ENCODE measurements at regions not wholly inside any gene's neighbourhood (a gene's known extent, or its start where the extent isn't known, plus 50 kb on each side); places are given as distances from the start of the nearest gene placed in this dataset.

DNA sequence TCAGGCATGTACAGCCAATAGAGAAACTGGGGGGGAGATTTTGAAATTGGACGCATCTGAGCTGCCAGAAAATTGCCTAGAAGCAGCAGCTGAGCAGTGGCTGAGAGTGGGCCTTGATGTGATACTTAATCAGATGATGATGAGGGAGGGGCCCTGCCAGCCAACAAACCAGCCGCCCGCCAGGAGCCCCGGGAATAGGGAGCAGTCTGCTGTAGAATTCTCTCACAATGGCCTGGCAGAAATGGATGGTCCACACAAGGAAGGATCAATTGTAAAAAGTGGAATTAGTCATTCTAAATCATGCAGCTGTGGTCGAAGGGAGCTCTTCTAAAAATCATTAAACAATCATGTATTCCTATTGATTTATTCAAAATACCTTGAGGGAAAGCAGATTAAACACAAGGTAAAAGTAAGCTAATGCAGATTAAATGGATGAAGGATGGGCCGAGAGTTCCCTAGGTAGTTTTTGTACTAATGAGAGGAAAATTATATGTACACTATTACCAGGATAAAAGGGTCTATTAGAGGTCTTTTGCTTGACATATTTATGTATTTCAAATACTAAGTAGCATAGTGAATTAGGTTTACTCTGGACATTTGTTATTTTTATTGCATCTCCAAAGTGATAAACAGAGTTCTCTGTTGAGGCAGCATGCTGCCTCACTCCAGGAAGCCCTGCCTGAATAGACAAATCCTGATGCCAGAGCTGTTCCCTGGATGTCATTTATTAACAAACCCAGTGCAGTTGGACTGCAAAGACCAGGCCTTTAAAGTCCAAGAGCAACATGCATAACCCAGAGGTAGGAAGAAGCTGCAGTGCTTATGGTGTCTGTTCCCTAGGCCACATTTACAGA, 91.3 kb downstream of the NKX6-1 start:
- no peaks in the 10 kb centered on the region for H3K36me3 ChIP-seq (ENCODE audit: control insufficient read depth, insufficient read depth, low read length)
- no peaks in the 10 kb centered on the region for H3K9me3 ChIP-seq (ENCODE audit: control insufficient read depth, insufficient read depth, low read length)
- no peak overlapping the region for H3K9ac ChIP-seq (ENCODE audit: low read depth, low read length)
- no peaks in the 10 kb centered on the region for H3K27me3 ChIP-seq (ENCODE audit: control insufficient read depth, insufficient read depth, low read length)
- H3K4me3 ChIP-seq (ENCODE audit: low read depth, low read length) = no peak overlapping the region
- no peaks in the 10 kb centered on the region for H3K4me1 ChIP-seq (ENCODE audit: control insufficient read depth, insufficient read depth, low read length)

DNA sequence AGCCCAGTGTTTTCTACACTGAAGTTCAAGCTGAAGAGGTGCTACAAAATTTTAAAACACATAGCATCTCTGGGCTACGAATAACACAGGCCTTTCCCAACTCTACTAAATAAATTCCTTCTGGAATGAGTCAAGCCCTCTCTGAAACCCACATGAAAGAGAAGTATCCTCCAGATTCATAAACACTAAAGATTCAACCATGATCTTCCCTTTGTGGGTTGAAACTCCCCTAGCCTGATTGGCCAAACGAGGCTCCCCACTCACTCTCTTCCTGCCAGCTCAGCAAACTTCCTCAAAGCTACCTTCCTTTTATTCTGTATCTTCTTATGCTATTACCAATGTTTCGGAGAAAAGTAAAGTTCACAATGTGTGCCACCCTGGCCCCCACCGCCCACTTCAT, 95.4 kb downstream of the NKX6-1 start:
- Histone ChIP-seq H3K4me3 (ENCODE audit: low read depth, low read length) (no peak overlapping the region), H3K36me3 (ENCODE audit: control insufficient read depth, insufficient read depth, low read length) (no peaks in the 10 kb centered on the region), H3K4me1 (ENCODE audit: control insufficient read depth, insufficient read depth, low read length) (no peaks in the 10 kb centered on the region), H3K9ac (ENCODE audit: low read depth, low read length) (no peak overlapping the region), H3K27me3 (ENCODE audit: control insufficient read depth, insufficient read depth, low read length) (no peaks in the 10 kb centered on the region), H3K9me3 (ENCODE audit: control insufficient read depth, insufficient read depth, low read length) (no peaks in the 10 kb centered on the region)

DNA sequence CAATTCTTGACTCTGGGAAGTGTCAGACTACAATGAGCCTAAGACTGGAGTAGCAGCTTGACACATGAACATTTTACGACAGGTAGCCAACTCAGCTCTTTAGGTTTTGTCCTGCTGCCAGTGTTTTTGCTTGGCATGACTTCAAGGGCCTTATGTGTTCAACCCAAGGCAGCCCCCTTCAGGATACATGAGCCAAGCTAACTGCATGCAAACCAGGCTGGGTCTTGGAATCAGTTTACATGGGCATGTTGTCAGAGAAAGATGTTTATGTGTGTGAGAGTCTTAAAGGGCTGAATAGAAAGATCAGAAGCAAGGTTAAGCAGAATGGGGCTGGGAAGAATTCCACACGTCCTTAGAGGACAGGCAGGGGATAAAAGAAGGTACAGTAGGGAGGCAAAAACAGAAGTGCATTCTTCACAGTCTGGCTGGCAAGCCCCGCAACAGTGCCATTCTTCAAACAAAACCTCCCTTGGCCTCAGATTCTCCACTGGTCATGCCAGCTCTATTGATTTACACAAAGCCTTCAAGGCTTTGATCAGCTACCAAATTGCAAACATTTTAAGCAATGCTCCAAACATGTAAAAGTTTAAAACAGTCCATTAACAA, 97.3 kb downstream of the NKX6-1 start:
- Histone ChIP-seq H3K4me1 (ENCODE audit: control insufficient read depth, insufficient read depth, low read length) (no peaks in the 10 kb centered on the region), H3K36me3 (ENCODE audit: control insufficient read depth, insufficient read depth, low read length) (no peaks in the 10 kb centered on the region)

DNA sequence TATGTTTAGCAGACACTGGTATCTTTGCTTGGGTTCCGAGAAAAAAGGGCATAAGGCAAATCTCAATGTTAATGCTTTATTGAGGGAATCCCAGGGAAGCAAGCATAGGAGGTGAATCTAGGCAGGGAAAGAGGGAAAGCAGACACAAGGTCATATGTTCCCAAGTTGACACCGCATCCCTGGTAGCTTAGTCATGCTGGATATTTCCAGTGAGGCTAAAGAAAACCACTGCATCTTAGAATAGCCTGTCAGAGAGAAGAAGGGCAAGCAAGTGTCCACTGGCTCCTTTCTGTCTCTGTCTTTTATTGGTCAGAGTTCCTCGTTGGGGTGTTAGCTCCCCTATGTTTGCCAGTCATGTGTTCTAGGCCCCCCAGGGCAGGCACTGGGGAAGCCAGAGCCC, 104.7 kb downstream of the NKX6-1 start:
- H3K9me3 ChIP-seq (ENCODE audit: control insufficient read depth, insufficient read depth, low read length) = no peaks in the 10 kb centered on the region
- H3K36me3 ChIP-seq (ENCODE audit: control insufficient read depth, insufficient read depth, low read length) = no peaks in the 10 kb centered on the region
- no peak overlapping the region for H3K4me3 ChIP-seq (ENCODE audit: low read depth, low read length)
- H3K9ac ChIP-seq (ENCODE audit: low read depth, low read length) = no peak overlapping the region
- no peaks in the 10 kb centered on the region for H3K27me3 ChIP-seq (ENCODE audit: control insufficient read depth, insufficient read depth, low read length)
- H3K4me1 ChIP-seq (ENCODE audit: control insufficient read depth, insufficient read depth, low read length) = no peaks in the 10 kb centered on the region

More for the DNA sequence above, 97.3 kb downstream of the NKX6-1 start:
- Histone ChIP-seq H3K4me3 (ENCODE audit: low read depth, low read length) (no peak overlapping the region), H3K27me3 (ENCODE audit: control insufficient read depth, insufficient read depth, low read length) (no peaks in the 10 kb centered on the region), H3K9me3 (ENCODE audit: control insufficient read depth, insufficient read depth, low read length) (no peaks in the 10 kb centered on the region), H3K9ac (ENCODE audit: low read depth, low read length) (no peak overlapping the region)

DNA sequence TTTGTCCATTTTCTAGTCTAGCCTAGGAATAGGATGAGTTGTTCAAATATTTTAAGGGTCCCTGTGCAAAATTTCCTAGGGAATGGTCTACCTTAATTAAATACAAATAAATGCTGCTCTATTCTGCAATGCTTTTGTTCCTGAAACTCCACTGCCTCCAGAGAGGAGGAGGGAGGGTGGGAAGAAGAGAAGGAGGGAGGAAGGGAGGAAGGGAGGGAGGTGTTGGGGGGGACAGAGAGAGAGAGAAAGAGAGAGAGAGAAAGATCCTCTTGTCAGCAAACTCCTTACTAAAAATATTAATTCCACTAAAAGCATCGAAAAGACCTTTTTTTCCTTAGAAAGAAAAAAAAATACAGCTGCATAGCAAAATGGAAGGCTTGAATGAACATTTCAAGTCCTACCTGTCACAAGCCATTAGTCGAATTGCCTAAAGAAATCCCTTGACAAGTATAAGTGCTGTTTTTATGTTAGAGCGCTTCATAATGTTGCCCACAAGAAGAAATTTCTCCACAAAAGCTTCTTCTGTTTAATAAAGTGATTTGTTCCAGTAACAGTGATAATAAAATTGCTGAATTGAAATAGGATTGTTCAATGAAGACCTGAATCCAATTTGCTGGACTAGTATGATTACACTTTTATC, 106.0 kb downstream of the NKX6-1 start:
- H3K9ac ChIP-seq (ENCODE audit: low read depth, low read length) = no peak overlapping the region
- H3K9me3 ChIP-seq (ENCODE audit: control insufficient read depth, insufficient read depth, low read length) = no peaks in the 10 kb centered on the region
- no peaks in the 10 kb centered on the region for H3K27me3 ChIP-seq (ENCODE audit: control insufficient read depth, insufficient read depth, low read length)
- no peaks in the 10 kb centered on the region for H3K36me3 ChIP-seq (ENCODE audit: control insufficient read depth, insufficient read depth, low read length)
- H3K4me3 ChIP-seq (ENCODE audit: low read depth, low read length) = no peak overlapping the region
- no peaks in the 10 kb centered on the region for H3K4me1 ChIP-seq (ENCODE audit: control insufficient read depth, insufficient read depth, low read length)

DNA sequence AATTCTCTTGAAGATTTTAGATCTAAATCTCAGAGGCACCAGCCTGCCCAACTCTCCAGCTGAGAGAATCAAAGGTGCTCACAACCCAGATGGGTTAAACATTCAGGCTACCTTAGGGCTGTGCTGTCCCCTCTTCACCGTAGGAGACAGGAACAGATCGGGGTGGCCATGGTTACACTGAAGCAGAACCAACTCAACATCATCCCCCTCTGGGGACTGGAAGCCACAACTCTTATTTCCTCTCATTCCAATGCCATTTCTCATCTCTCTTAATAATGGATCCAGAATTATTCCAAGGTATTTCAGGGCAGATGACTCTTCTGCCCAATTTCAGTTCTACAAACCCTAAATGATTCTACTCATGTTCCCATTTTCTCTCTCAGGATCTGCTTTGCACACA, 109.7 kb downstream of the NKX6-1 start:
- Histone ChIP-seq H3K36me3 (ENCODE audit: control insufficient read depth, insufficient read depth, low read length) (no peaks in the 10 kb centered on the region), H3K4me3 (ENCODE audit: low read depth, low read length) (no peak overlapping the region), H3K9me3 (ENCODE audit: control insufficient read depth, insufficient read depth, low read length) (no peaks in the 10 kb centered on the region), H3K4me1 (ENCODE audit: control insufficient read depth, insufficient read depth, low read length) (peaks cover 12% of the 10 kb centered on the region), H3K27me3 (ENCODE audit: control insufficient read depth, insufficient read depth, low read length) (no peaks in the 10 kb centered on the region), H3K9ac (ENCODE audit: low read depth, low read length) (no peak overlapping the region)

DNA sequence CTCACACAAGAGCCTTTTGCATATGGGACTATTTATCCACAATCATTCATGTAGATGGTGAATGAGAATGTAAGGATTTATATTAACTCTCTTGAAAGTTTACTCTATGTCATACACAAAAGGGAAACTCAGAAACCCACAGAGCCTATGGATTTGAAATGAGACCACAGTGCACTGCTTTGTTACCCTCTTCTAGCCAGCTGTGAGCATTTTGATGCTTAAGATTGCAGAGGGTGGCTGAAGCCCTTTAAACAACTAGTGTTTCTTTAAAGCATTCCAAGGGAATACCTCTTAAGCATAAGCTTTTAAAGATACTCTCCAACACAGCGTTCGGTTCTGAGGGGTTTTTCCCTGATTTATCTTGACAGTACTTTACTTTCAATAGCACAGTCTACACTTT, 113.9 kb downstream of the NKX6-1 start:
- Histone ChIP-seq H3K9me3 (ENCODE audit: control insufficient read depth, insufficient read depth, low read length) (no peaks in the 10 kb centered on the region), H3K27me3 (ENCODE audit: control insufficient read depth, insufficient read depth, low read length) (peaks cover 4% of the 10 kb centered on the region), H3K9ac (ENCODE audit: low read depth, low read length) (no peak overlapping the region), H3K4me3 (ENCODE audit: low read depth, low read length) (no peak overlapping the region), H3K36me3 (ENCODE audit: control insufficient read depth, insufficient read depth, low read length) (no peaks in the 10 kb centered on the region), H3K4me1 (ENCODE audit: control insufficient read depth, insufficient read depth, low read length) (peaks cover 18% of the 10 kb centered on the region)

DNA sequence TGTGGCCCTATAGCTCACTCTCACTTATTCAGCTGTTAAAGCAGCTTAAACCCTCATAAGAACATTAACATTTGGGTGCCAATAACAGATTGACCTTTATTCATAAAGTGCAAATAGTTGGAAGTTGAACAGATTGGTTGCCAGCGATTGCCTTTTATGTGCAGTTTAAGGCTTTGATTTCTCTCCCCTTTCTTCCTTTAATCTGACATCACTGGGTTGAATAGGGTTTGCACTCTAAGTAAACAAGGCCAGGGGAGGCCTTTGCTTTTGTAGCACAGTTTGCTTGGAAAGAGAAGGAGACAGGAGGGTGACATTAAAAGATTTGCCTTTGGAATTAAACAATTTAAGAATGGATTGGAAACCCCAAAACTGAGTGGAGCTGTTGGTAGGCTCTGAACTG, 114.3 kb downstream of the NKX6-1 start:
- no peak overlapping the region for H3K9ac ChIP-seq (ENCODE audit: low read depth, low read length)
- peaks cover 8% of the 10 kb centered on the region for H3K27me3 ChIP-seq (ENCODE audit: control insufficient read depth, insufficient read depth, low read length)
- H3K4me1 ChIP-seq (ENCODE audit: control insufficient read depth, insufficient read depth, low read length) = peaks cover 18% of the 10 kb centered on the region
- no peaks in the 10 kb centered on the region for H3K9me3 ChIP-seq (ENCODE audit: control insufficient read depth, insufficient read depth, low read length)
- no peaks in the 10 kb centered on the region for H3K36me3 ChIP-seq (ENCODE audit: control insufficient read depth, insufficient read depth, low read length)
- H3K4me3 ChIP-seq (ENCODE audit: low read depth, low read length) = no peak overlapping the region

DNA sequence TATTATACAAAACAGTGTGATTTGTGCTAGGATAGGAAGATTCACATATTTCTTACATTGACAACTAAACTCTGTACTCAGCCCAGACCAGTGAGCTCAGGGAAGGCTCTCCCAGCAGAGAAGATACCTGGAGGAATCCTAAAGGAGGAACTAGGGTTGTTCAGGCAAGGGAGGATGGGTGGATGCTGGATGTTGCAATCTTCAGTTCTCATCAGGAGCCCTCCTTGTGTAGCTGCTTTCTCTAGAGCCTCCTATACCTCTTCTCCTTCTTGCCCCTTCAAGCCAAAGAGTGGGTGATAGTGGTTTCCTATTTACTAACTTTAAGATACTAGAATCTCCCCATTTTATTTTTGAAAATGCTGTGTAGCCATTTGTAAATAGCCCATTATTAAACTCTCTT, 117.3 kb downstream of the NKX6-1 start:
- H3K9me3 ChIP-seq (ENCODE audit: control insufficient read depth, insufficient read depth, low read length) = no peaks in the 10 kb centered on the region
- H3K27me3 ChIP-seq (ENCODE audit: control insufficient read depth, insufficient read depth, low read length) = peaks cover 8% of the 10 kb centered on the region
- peaks cover 25% of the 10 kb centered on the region for H3K4me1 ChIP-seq (ENCODE audit: control insufficient read depth, insufficient read depth, low read length)
- no peak overlapping the region for H3K4me3 ChIP-seq (ENCODE audit: low read depth, low read length)
- H3K36me3 ChIP-seq (ENCODE audit: control insufficient read depth, insufficient read depth, low read length) = no peaks in the 10 kb centered on the region
- H3K9ac ChIP-seq (ENCODE audit: low read depth, low read length) = no peak overlapping the region

DNA sequence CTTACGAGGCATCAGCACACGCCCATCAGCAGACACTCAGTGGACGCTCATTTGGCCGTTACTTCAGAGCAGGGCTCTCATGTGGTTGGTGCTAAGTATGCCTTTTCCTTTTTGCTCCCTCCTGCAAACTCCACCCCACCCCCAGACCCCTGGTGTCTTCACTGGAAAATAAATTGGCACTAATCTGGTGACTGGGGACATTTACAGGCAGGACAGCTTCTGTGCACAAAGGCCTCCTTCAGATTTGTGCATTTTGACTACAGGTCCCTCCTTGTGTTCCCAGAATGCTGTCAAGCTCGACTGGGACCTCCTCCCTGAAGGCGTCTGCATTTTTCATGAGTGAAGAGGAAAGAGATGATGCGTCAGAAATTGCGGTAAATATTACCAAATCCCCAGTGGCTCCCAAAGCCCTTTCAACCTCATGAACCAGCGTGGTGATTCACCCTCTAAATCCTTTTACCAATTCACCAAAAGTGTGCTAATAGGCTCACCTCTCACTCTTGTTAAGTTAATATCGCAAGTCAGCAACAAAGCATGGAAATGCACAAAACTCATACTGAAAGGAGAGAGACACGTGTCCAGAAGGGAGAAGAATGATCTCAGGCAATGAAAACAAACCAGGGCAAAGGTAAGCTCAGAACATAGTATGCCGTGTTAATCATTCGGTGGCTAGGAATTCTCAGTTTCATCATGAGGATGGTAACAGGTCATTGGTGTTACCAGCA, 119.0 kb downstream of the NKX6-1 start:
- Histone ChIP-seq H3K4me3 (ENCODE audit: low read depth, low read length) (peak overlapping the region; percentile 9), H3K4me1 (ENCODE audit: control insufficient read depth, insufficient read depth, low read length) (peaks cover 19% of the 10 kb centered on the region), H3K9ac (ENCODE audit: low read depth, low read length) (no peak overlapping the region), H3K9me3 (ENCODE audit: control insufficient read depth, insufficient read depth, low read length) (no peaks in the 10 kb centered on the region), H3K36me3 (ENCODE audit: control insufficient read depth, insufficient read depth, low read length) (no peaks in the 10 kb centered on the region), H3K27me3 (ENCODE audit: control insufficient read depth, insufficient read depth, low read length) (peaks cover 10% of the 10 kb centered on the region)

DNA sequence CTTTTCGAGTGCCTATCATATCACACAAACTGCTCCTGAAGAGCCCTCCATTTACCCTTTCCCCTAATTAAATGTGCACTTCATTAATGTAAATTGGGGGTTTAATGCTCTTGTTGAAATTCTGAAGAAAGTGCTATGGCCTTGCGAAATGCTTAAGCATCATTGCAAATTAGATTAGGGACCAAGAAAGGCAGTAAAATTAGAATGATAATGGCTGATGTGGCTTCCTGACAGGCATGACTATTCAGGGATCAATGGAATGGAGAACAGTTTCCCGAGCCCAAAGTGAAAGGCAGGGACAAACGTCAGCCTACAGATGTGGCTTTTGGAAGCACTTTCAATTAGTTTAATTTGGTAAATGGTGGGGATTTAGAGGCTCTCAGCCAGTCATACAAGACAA, 120.1 kb downstream of the NKX6-1 start:
- Histone ChIP-seq H3K9ac (ENCODE audit: low read depth, low read length) (no peak overlapping the region), H3K4me1 (ENCODE audit: control insufficient read depth, insufficient read depth, low read length) (peaks cover 9% of the 10 kb centered on the region), H3K4me3 (ENCODE audit: low read depth, low read length) (peak overlapping the region; percentile 22), H3K9me3 (ENCODE audit: control insufficient read depth, insufficient read depth, low read length) (no peaks in the 10 kb centered on the region), H3K27me3 (ENCODE audit: control insufficient read depth, insufficient read depth, low read length) (peaks cover 10% of the 10 kb centered on the region), H3K36me3 (ENCODE audit: control insufficient read depth, insufficient read depth, low read length) (no peaks in the 10 kb centered on the region)

Data from iPS-15b (cell line).